Frontal cortex (tissue), 3 donors: ENCODE measurements at regions not wholly inside any gene's neighbourhood (a gene's known extent, or its start where the extent isn't known, plus 50 kb on each side); places are given as distances from the start of the nearest gene placed in this dataset.
"Not testable (repeated sequence)": the region's sequence is repeated elsewhere in the genome, so short reads cannot be mapped to it uniquely, and the experiment has no call there.

ENCODE experiments used
- DNase-seq, 2 donors: peaks; one replicate each; pipeline ENCODE4 v3.0.0; 2012; ENCODE audit warnings: low spot score in 2 of 2
- FAIRE-seq: peaks from 2 replicates; lab custom pipeline; 2012; peaks lifted over from hg19 to GRCh38; lab: Jason Lieb, UNC
- donor health status: control.
- donor health status: control.
- donor health status: control.

GRCh38 chr3:110909839-110910238, 161.8 kb upstream of the NECTIN3 start:
- no peak for DNase-seq
- no peak for FAIRE-seq

GRCh38 chr3:110910346-110910955, 161.2 kb upstream of the NECTIN3 start:
- FAIRE-seq (no peak), DNase-seq (no peak)

GRCh38 chr3:110918963-110919362, 152.7 kb upstream of the NECTIN3 start:
- DNase-seq (no peak), FAIRE-seq (no peak)

- DNase-seq (no peak), FAIRE-seq (no peak)
Measured at GRCh38 chr3:110925798-110926197, 145.8 kb upstream of the NECTIN3 start.

GRCh38 chr3:110928016-110928662, 143.5 kb upstream of the NECTIN3 start:
- no peak for DNase-seq
- FAIRE-seq: no peak

- DNase-seq: no peak
- no peak for FAIRE-seq
Measured at GRCh38 chr3:110929816-110930215, 141.8 kb upstream of the NECTIN3 start.

GRCh38 chr3:110932567-110932966, 139.0 kb upstream of the NECTIN3 start:
- no peak for FAIRE-seq
- no peak for DNase-seq

GRCh38 chr3:110933821-110934426, 137.7 kb upstream of the NECTIN3 start:
- DNase-seq: no peak
- FAIRE-seq: no peak

GRCh38 chr3:110938629-110939028, 133.0 kb upstream of the NECTIN3 start:
- no peak for DNase-seq
- FAIRE-seq: no peak

GRCh38 chr3:110940055-110940454, 131.6 kb upstream of the NECTIN3 start:
- DNase-seq (no peak), FAIRE-seq (no peak)

- FAIRE-seq (no peak), DNase-seq (no peak)
Measured at GRCh38 chr3:110944782-110945181, 126.8 kb upstream of the NECTIN3 start.

GRCh38 chr3:110946810-110947209, 124.8 kb upstream of the NECTIN3 start:
- FAIRE-seq (no peak), DNase-seq (no peak)

GRCh38 chr3:110949194-110949593, 122.4 kb upstream of the NECTIN3 start:
- not testable (repeated sequence) for FAIRE-seq, DNase-seq

GRCh38 chr3:110955301-110955880, 116.2 kb upstream of the NECTIN3 start:
- FAIRE-seq: no peak
- DNase-seq: no peak

GRCh38 chr3:110956081-110956480, 115.5 kb upstream of the NECTIN3 start:
- no peak for DNase-seq
- no peak for FAIRE-seq

GRCh38 chr3:110957247-110958025, 114.2 kb upstream of the NECTIN3 start:
- DNase-seq (no peak), FAIRE-seq (no peak)

- no peak for DNase-seq
- no peak for FAIRE-seq
Measured at GRCh38 chr3:110958313-110959147, 113.1 kb upstream of the NECTIN3 start.

GRCh38 chr3:110965976-110966375, 105.6 kb upstream of the NECTIN3 start:
- DNase-seq (no peak), FAIRE-seq (no peak)

GRCh38 chr3:110966966-110967663, 104.5 kb upstream of the NECTIN3 start:
- no peak for DNase-seq
- FAIRE-seq: no peak
